ENCODE measurements at regions not wholly inside any gene's neighbourhood (a gene's known extent, or its start where the extent isn't known, plus 50 kb on each side); places are given as distances from the start of the nearest gene placed in this dataset.

DNA sequence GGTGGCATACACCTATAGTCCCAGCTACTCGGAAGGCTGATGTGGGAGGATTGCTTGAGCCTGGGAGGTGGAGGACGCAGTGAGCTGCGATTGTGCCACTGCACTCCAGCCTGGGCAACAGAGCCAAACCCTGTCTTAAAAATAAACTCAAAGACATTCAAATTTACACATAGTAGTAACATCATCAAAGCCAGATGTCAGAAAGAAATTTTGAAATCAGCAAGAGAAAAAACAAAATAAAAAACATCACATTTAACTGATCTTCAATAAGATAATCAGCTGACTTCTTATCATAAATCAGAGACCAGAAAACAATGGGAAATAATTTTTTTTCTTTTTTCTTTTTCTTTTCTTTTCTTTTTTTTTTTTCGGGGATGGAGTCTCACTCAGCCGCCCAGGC lies 78.9 kb upstream of the ZCCHC13 start:
- ChIA-PET CTCF (no interaction called here), POLR2A (no interaction called here)
- Mint-ChIP-seq H3K9me3 (no peaks in the 10 kb centered on the region), H3K4me3 (no peak overlapping the region), H3K4me1 (peaks cover 18% of the 10 kb centered on the region), H3K27ac (no peak overlapping the region), H3K27me3 (ENCODE audit: low read depth) (no peaks in the 10 kb centered on the region), H3K36me3 (0 out of 2 replicates have a peak, but pooled peaks cover 2% of the 10 kb centered on the region)
- DNase-seq (ENCODE audit: low spot score): no peak
- TF ChIP-seq, protein P1, sequence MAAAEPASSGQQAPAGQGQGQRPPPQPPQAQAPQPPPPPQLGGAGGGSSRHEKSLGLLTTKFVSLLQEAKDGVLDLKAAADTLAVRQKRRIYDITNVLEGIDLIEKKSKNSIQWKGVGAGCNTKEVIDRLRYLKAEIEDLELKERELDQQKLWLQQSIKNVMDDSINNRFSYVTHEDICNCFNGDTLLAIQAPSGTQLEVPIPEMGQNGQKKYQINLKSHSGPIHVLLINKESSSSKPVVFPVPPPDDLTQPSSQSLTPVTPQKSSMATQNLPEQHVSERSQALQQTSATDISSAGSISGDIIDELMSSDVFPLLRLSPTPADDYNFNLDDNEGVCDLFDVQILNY (CRISPR knock-in tag; IDR thresholded peaks at IDR 0.05): no peak
- TF ChIP-seq ZNF671 (CRISPR knock-in tag; IDR thresholded peaks at IDR 0.05) (no peak), ZNF532 (CRISPR knock-in tag; IDR thresholded peaks at IDR 0.05; ENCODE audit: borderline replicate concordance) (no peak), JAZF1 (CRISPR knock-in tag; IDR thresholded peaks at IDR 0.05) (no peak), MAX (CRISPR knock-in tag; IDR thresholded peaks at IDR 0.05) (no peak)
- ATAC-seq: no peak

DNA sequence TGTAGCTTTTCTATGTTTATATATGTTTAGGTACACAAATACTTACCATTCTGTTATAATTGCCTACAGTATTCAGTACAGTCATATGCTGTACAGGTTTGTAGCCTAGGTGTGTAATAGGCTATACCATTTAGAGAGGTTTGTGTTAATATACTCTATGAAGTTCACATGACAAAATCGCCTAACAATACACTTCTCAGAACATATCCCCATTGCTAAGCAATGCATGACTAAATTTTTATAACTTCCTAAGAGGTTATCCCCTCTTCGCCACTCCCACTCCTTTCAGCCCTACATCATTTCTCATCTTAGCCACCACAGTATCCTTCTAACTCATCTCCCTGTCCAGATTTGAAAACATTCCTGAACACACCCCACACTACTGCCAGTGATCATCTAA lies 83.7 kb upstream of the ZCCHC13 start:
- Mint-ChIP-seq H3K4me3 (no peak overlapping the region), H3K27me3 (ENCODE audit: low read depth) (no peaks in the 10 kb centered on the region), H3K9me3 (no peaks in the 10 kb centered on the region), H3K36me3 (peaks cover 25% of the 10 kb centered on the region), H3K27ac (no peak overlapping the region; the same call in 1 of the 2 replicates), H3K4me1 (peaks cover 23% of the 10 kb centered on the region)
- TF ChIP-seq TCF7 (CRISPR knock-in tag; IDR thresholded peaks at IDR 0.05; ENCODE audit: low read depth) (no peak), NFYB (CRISPR knock-in tag; conservative IDR thresholded peaks at IDR 0.05; ENCODE audit: low read depth) (no peak), IRF2 (CRISPR knock-in tag; IDR thresholded peaks at IDR 0.05; ENCODE audit: borderline replicate concordance, low read depth) (no peak), NFATC4 (CRISPR knock-in tag; IDR thresholded peaks at IDR 0.05) (no peak), USF2 (CRISPR knock-in tag; IDR thresholded peaks at IDR 0.05) (no peak), JUN (CRISPR knock-in tag; IDR thresholded peaks at IDR 0.05) (no peak), MYBL2 (CRISPR knock-in tag; IDR thresholded peaks at IDR 0.05) (no peak), PRRX2 (CRISPR knock-in tag; IDR thresholded peaks at IDR 0.05) (no peak), MLX (CRISPR knock-in tag; IDR thresholded peaks at IDR 0.05) (no peak), CREB1 (CRISPR knock-in tag; IDR thresholded peaks at IDR 0.05) (no peak)
- TF ChIP-seq, protein P2, sequence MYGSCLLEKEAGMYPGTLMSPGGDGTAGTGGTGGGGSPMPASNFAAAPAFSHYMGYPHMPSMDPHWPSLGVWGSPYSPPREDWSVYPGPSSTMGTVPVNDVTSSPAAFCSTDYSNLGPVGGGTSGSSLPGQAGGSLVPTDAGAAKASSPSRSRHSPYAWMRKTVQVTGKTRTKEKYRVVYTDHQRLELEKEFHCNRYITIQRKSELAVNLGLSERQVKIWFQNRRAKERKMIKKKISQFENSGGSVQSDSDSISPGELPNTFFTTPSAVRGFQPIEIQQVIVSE (CRISPR knock-in tag; IDR thresholded peaks at IDR 0.05; ENCODE audit: borderline replicate concordance): no peak
- ChIA-PET POLR2A (no interaction called here), CTCF (no interaction called here)
- ATAC-seq (no peak), DNase-seq (ENCODE audit: low spot score) (no peak)

DNA sequence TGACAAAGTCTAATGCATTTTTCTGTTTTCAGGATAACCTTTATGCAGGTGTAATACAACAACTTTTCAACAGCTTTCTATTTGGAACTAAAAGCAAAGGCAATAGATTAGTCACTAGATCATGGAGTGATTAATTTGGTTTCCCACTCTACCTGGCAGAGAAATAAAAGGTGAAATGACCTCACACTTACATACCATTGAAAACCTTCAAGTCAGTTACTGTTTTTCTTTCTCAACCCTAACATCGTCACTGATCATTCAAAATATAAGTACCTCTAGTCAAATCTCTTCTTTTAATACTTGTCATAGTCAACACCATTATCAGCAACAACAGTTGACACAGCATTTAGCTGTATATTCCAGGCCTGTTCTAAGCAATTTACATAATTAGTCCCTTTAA lies 85.1 kb upstream of the ZCCHC13 start:
- no peaks in the 10 kb centered on the region for H3K27me3 Mint-ChIP-seq (ENCODE audit: low read depth)
- ChIA-PET CTCF (no interaction called here), POLR2A (no interaction called here)
- no peak overlapping the region for H3K27ac Mint-ChIP-seq
- TF ChIP-seq ZNF317 (CRISPR knock-in tag; IDR thresholded peaks at IDR 0.05; ENCODE audit: borderline replicate concordance, low read depth) (no peak), FOXK1 (CRISPR knock-in tag; IDR thresholded peaks at IDR 0.05) (no peak), SMAD3 (CRISPR knock-in tag; IDR thresholded peaks at IDR 0.05; ENCODE audit: borderline replicate concordance) (no peak), TP53 (CRISPR knock-in tag; IDR thresholded peaks at IDR 0.05) (no peak)
- TF ChIP-seq, protein P3, sequence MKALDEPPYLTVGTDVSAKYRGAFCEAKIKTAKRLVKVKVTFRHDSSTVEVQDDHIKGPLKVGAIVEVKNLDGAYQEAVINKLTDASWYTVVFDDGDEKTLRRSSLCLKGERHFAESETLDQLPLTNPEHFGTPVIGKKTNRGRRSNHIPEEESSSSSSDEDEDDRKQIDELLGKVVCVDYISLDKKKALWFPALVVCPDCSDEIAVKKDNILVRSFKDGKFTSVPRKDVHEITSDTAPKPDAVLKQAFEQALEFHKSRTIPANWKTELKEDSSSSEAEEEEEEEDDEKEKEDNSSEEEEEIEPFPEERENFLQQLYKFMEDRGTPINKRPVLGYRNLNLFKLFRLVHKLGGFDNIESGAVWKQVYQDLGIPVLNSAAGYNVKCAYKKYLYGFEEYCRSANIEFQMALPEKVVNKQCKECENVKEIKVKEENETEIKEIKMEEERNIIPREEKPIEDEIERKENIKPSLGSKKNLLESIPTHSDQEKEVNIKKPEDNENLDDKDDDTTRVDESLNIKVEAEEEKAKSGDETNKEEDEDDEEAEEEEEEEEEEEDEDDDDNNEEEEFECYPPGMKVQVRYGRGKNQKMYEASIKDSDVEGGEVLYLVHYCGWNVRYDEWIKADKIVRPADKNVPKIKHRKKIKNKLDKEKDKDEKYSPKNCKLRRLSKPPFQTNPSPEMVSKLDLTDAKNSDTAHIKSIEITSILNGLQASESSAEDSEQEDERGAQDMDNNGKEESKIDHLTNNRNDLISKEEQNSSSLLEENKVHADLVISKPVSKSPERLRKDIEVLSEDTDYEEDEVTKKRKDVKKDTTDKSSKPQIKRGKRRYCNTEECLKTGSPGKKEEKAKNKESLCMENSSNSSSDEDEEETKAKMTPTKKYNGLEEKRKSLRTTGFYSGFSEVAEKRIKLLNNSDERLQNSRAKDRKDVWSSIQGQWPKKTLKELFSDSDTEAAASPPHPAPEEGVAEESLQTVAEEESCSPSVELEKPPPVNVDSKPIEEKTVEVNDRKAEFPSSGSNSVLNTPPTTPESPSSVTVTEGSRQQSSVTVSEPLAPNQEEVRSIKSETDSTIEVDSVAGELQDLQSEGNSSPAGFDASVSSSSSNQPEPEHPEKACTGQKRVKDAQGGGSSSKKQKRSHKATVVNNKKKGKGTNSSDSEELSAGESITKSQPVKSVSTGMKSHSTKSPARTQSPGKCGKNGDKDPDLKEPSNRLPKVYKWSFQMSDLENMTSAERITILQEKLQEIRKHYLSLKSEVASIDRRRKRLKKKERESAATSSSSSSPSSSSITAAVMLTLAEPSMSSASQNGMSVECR (CRISPR knock-in tag; IDR thresholded peaks at IDR 0.05; ENCODE audit: borderline replicate concordance): no peak
- H3K9me3 Mint-ChIP-seq: no peaks in the 10 kb centered on the region
- no peak overlapping the region for H3K4me3 Mint-ChIP-seq
- H3K4me1 Mint-ChIP-seq: peaks cover 21% of the 10 kb centered on the region
- ATAC-seq (no peak), DNase-seq (ENCODE audit: low spot score) (no peak)
- peaks cover 35% of the 10 kb centered on the region for H3K36me3 Mint-ChIP-seq
